ENCODE measurements at regions not wholly inside any gene's neighbourhood (a gene's known extent, or its start where the extent isn't known, plus 50 kb on each side); places are given as distances from the start of the nearest gene placed in this dataset.

DNA sequence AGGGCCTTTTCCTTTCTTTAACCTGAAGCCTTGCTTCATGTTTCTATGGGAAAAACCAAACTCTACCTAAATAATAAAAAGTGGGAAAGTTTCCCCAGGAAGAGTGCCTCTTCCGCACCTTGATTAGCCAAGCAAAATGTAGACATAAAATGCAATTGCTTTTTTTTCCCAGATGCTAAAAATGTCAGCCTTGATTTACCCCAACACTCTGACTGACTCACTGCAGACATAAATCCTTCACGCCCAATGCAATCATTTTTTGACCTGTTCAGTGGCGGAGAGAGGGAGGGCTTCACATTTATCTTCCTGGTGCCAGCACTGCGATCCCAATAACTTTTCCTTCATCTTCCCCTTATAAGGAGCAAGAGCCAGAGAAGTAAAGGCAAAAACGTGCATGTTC, 261.5 kb downstream of the SEC16B start:
- Histone ChIP-seq H3K4me1 (ENCODE audit: insufficient read depth, low read length, poor library complexity, severe bottlenecking) (no peaks in the 10 kb centered on the region), H3K9me3 (ENCODE audit: low read length) (no peaks in the 10 kb centered on the region), H4K20me1 (ENCODE audit: insufficient read depth, low read length) (no peaks in the 10 kb centered on the region), H3K79me2 (ENCODE audit: insufficient read depth, low read depth, low read length) (no peaks in the 10 kb centered on the region), H3K9me2 (ENCODE audit: insufficient read depth, low read length) (no peaks in the 10 kb centered on the region), H2AFZ (ENCODE audit: low read length) (no peak overlapping the region), H3K4me2 (ENCODE audit: low read length) (no peak overlapping the region), H3K4me3 (ENCODE audit: low read depth, low read length, poor library complexity, severe bottlenecking) (no peak overlapping the region), H3K27ac (ENCODE audit: low read depth, low read length, poor library complexity, severe bottlenecking) (no peak overlapping the region), H3K36me3 (ENCODE audit: insufficient read depth, low read length) (no peaks in the 10 kb centered on the region)
- CTCF ChIA-PET (ENCODE audit: unreplicated experiment): no interaction called here
- DNase-seq (ENCODE audit: low spot score): no peak
- POLR2A ChIA-PET: no interaction called here
- intact Hi-C loops (cut with micrococcal nuclease; ENCODE audit: unreplicated experiment): no loop called here
- BruUV-seq (replicated peaks): no TSS peak
- no peak for TF ChIP-seq CTCF (conservative IDR thresholded peaks at IDR 0.05; ENCODE audit: low read length)
- no peak for TF ChIP-seq EZH2phosphoT487 (IDR thresholded peaks at IDR 0.05; ENCODE audit: borderline replicate concordance, low read depth, low read length)

DNA sequence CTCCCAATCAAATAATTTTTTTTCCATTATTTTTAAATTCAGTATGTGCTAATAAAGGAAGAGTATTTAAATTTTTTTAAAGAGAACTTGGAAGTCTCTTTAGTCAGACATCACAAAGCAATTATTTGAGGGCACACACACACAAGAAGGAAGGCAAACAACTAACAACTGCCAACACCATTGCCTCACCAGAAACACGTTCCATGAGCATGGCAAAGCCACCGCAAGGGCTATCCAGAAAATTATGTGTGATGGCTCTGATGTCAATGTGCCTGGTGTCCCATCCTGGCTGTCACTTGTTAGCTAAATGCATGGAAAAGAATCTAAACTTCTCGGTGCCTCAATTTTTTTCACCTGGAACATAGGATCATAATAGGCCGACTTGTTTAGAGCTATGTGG, 262.9 kb downstream of the SEC16B start:
- Histone ChIP-seq H3K27ac (ENCODE audit: low read depth, low read length, poor library complexity, severe bottlenecking) (no peak overlapping the region), H3K4me2 (ENCODE audit: low read length) (no peak overlapping the region), H3K9me3 (ENCODE audit: low read length) (no peaks in the 10 kb centered on the region), H3K4me1 (ENCODE audit: insufficient read depth, low read length, poor library complexity, severe bottlenecking) (no peaks in the 10 kb centered on the region), H3K4me3 (ENCODE audit: low read depth, low read length, poor library complexity, severe bottlenecking) (no peak overlapping the region), H3K9me2 (ENCODE audit: insufficient read depth, low read length) (no peaks in the 10 kb centered on the region), H3K36me3 (ENCODE audit: insufficient read depth, low read length) (no peaks in the 10 kb centered on the region), H2AFZ (ENCODE audit: low read length) (no peak overlapping the region), H3K79me2 (ENCODE audit: insufficient read depth, low read depth, low read length) (no peaks in the 10 kb centered on the region), H4K20me1 (ENCODE audit: insufficient read depth, low read length) (no peaks in the 10 kb centered on the region)
- ChIA-PET POLR2A (no interaction called here), CTCF (ENCODE audit: unreplicated experiment) (no interaction called here)
- TF ChIP-seq EZH2phosphoT487 (IDR thresholded peaks at IDR 0.05; ENCODE audit: borderline replicate concordance, low read depth, low read length) (no peak), CTCF (conservative IDR thresholded peaks at IDR 0.05; ENCODE audit: low read length) (no peak)
- DNase-seq (ENCODE audit: low spot score): no peak
- no TSS peak for BruUV-seq (replicated peaks)
- intact Hi-C loops (cut with micrococcal nuclease; ENCODE audit: unreplicated experiment): no loop called here

- DNase-seq (ENCODE audit: low spot score): no peak
- ChIA-PET CTCF (ENCODE audit: unreplicated experiment) (no interaction called here), POLR2A (no interaction called here)
- no TSS peak for BruUV-seq (replicated peaks)
- Histone ChIP-seq H3K79me2 (ENCODE audit: insufficient read depth, low read depth, low read length) (no peaks in the 10 kb centered on the region), H3K9me3 (ENCODE audit: low read length) (no peaks in the 10 kb centered on the region), H3K36me3 (ENCODE audit: insufficient read depth, low read length) (no peaks in the 10 kb centered on the region), H4K20me1 (ENCODE audit: insufficient read depth, low read length) (no peaks in the 10 kb centered on the region), H3K4me3 (ENCODE audit: low read depth, low read length, poor library complexity, severe bottlenecking) (no peak overlapping the region), H3K9me2 (ENCODE audit: insufficient read depth, low read length) (no peaks in the 10 kb centered on the region), H2AFZ (ENCODE audit: low read length) (no peak overlapping the region), H3K4me1 (ENCODE audit: insufficient read depth, low read length, poor library complexity, severe bottlenecking) (no peaks in the 10 kb centered on the region), H3K4me2 (ENCODE audit: low read length) (no peak overlapping the region), H3K27ac (ENCODE audit: low read depth, low read length, poor library complexity, severe bottlenecking) (no peak overlapping the region)
- intact Hi-C loops (cut with micrococcal nuclease; ENCODE audit: unreplicated experiment): no loop called here
- no peak for TF ChIP-seq CTCF (conservative IDR thresholded peaks at IDR 0.05; ENCODE audit: low read length)
- TF ChIP-seq EZH2phosphoT487 (IDR thresholded peaks at IDR 0.05; ENCODE audit: borderline replicate concordance, low read depth, low read length): no peak
Observed at GRCh38 chr1:177705839-177706238, 264.0 kb downstream of the SEC16B start.

Data from OCI-LY7 (cell line).